PFSK-1 (cell line): ENCODE measurements at regions not wholly inside any gene's neighbourhood (a gene's known extent, or its start where the extent isn't known, plus 50 kb on each side); places are given as distances from the start of the nearest gene placed in this dataset.

Experiments used
- REST ChIP-seq, 2 experiments: IDR thresholded peaks; 2 replicates each; pipeline versions ENCODE4 v1.6.1 to v1.8.0; 2011 to 2012; ENCODE audit warnings: low read depth in 2 of 2, low read length in 2 of 2, control low read depth in 1 of 2, inconsistent platforms in 1 of 2, mild to moderate bottlenecking in 1 of 2, moderate library complexity in 1 of 2; ENCODE audit not compliant: insufficient read depth in 1 of 2
- TAF1 ChIP-seq: IDR thresholded peaks from 2 replicates; pipeline ENCODE4 v1.6.1; 2012; ENCODE audit warnings: low read length, control low read depth, borderline replicate concordance; ENCODE audit not compliant: insufficient read depth

- TF ChIP-seq TAF1 (no peak), REST (IDR thresholded peaks at IDR 0.05; ENCODE audit: insufficient read depth in 1 of 2, low read depth in 2 of 2, low read length in 2 of 2) (no peak)
Observed at GRCh38 chr9:99544526-99544925, 277.2 kb upstream of the NR4A3 start.
